ENCODE measurements at regions not wholly inside any gene's neighbourhood (a gene's known extent, or its start where the extent isn't known, plus 50 kb on each side); places are given as distances from the start of the nearest gene placed in this dataset.

DNA sequence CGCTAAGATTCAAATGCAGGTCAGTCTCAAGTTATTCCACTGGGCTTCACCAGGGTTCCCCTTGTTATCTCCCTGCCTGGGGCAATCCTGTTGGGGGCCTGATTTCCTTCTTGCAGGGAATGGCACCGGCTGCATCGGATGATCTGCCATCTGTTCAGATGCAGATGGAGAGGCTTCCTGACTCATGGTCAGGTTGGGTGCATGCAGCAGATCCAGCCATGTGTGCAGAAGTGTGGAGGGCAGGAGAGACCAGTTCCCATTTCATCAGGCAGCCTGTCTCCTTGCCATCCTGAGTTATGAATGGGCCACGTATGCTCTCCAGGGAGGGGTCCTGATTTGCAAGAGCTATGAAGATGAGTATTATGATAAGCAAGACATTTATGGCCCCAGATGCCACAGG lies 161.2 kb upstream of the PLET1 start:
- TF ChIP-seq POLR2AphosphoS5 (IDR thresholded peaks at IDR 0.05; ENCODE audit: low read depth, low read length) (no peak), SIN3A (IDR thresholded peaks at IDR 0.05; ENCODE audit: borderline replicate concordance, insufficient read depth, low read length) (no peak), TAF1 (IDR thresholded peaks at IDR 0.05; ENCODE audit: borderline replicate concordance, insufficient read depth, low read length) (no peak), FOXP2 (optimal IDR thresholded peaks at IDR 0.05; ENCODE audit: borderline replicate concordance, extremely low read depth, extremely low read length, insufficient read depth) (no peak)
- TF ChIP-seq, protein P1, sequence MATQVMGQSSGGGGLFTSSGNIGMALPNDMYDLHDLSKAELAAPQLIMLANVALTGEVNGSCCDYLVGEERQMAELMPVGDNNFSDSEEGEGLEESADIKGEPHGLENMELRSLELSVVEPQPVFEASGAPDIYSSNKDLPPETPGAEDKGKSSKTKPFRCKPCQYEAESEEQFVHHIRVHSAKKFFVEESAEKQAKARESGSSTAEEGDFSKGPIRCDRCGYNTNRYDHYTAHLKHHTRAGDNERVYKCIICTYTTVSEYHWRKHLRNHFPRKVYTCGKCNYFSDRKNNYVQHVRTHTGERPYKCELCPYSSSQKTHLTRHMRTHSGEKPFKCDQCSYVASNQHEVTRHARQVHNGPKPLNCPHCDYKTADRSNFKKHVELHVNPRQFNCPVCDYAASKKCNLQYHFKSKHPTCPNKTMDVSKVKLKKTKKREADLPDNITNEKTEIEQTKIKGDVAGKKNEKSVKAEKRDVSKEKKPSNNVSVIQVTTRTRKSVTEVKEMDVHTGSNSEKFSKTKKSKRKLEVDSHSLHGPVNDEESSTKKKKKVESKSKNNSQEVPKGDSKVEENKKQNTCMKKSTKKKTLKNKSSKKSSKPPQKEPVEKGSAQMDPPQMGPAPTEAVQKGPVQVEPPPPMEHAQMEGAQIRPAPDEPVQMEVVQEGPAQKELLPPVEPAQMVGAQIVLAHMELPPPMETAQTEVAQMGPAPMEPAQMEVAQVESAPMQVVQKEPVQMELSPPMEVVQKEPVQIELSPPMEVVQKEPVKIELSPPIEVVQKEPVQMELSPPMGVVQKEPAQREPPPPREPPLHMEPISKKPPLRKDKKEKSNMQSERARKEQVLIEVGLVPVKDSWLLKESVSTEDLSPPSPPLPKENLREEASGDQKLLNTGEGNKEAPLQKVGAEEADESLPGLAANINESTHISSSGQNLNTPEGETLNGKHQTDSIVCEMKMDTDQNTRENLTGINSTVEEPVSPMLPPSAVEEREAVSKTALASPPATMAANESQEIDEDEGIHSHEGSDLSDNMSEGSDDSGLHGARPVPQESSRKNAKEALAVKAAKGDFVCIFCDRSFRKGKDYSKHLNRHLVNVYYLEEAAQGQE (IDR thresholded peaks at IDR 0.05; ENCODE audit: insufficient read depth in 1 of 2, low read depth in 2 of 2, low read length in 2 of 2), result no peak
